Loucy (cell line): ENCODE measurements at regions not wholly inside any gene's neighbourhood (a gene's known extent, or its start where the extent isn't known, plus 50 kb on each side); places are given as distances from the start of the nearest gene placed in this dataset.

Experiments
- EZH2phosphoT487 ChIP-seq: fragments of 200-600 bp; IDR thresholded peaks from 2 replicates; pipeline ENCODE4 v1.6.1; 2018; ENCODE audit warnings: antibody characterized with exemption, mild to moderate bottlenecking, moderate library complexity, borderline replicate concordance
- TF ChIP-seq, protein P1 (sequence below): fragments of 200-600 bp; sonication (generic); conservative IDR thresholded peaks from 2 replicates; pipeline ENCODE4 v1.5.1; 2014; ENCODE audit warnings: mild to moderate bottlenecking, antibody characterized with exemption, low read length

DNA sequence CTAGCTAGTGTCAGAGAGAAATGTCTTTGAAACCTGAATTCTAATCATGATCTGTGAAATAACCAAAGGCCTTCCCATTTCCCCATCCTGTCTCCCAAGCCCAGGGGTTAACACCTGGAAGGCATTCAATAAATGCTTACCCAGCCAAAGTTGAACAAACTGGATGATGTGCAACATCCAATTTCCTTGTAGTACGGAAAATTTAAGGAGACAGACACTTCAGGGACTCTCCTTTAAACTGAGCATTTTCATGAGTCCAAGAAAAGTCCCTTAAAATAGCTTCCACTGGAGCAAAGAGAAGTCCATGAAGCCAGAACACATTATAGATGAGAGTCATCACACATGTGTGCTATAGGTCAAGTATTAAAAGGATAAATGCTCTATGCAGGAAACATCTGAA, 271.2 kb downstream of the RAB28 start:
- TF ChIP-seq, protein P1, sequence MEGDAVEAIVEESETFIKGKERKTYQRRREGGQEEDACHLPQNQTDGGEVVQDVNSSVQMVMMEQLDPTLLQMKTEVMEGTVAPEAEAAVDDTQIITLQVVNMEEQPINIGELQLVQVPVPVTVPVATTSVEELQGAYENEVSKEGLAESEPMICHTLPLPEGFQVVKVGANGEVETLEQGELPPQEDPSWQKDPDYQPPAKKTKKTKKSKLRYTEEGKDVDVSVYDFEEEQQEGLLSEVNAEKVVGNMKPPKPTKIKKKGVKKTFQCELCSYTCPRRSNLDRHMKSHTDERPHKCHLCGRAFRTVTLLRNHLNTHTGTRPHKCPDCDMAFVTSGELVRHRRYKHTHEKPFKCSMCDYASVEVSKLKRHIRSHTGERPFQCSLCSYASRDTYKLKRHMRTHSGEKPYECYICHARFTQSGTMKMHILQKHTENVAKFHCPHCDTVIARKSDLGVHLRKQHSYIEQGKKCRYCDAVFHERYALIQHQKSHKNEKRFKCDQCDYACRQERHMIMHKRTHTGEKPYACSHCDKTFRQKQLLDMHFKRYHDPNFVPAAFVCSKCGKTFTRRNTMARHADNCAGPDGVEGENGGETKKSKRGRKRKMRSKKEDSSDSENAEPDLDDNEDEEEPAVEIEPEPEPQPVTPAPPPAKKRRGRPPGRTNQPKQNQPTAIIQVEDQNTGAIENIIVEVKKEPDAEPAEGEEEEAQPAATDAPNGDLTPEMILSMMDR, result no peak
- no peak for TF ChIP-seq EZH2phosphoT487
